ENCODE measurements at regions not wholly inside any gene's neighbourhood (a gene's known extent, or its start where the extent isn't known, plus 50 kb on each side); places are given as distances from the start of the nearest gene placed in this dataset.

DNA sequence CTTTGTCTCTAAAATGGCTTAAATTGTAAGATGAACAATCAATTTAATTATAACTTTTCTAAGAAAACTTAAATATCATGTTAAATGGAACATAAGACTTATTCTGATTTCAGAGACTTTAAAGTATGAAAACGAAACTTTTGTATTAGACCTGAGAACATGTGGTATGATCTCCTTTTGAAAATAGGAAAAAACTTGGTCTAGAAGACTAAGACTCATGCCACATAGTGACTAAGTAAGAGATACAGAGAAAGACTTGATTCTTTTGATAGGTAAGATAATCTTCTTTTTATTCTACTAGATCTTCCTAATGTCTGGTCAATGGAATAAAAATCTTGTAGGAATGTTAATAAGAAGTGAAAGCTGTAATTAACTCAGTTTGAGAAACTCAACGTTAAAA lies 326.3 kb upstream of the GRIA3 start (continued):
- TF ChIP-seq CHD4 (IDR thresholded peaks at IDR 0.05; ENCODE audit: insufficient read depth, insufficient replicate concordance, low read depth, low read length, poor library complexity, severe bottlenecking) (no peak), ARID2 (IDR thresholded peaks at IDR 0.05) (no peak), ZBED1 (IDR thresholded peaks at IDR 0.05) (no peak), ZNF23 (CRISPR knock-in tag; IDR thresholded peaks at IDR 0.05) (no peak), CCNT2 (IDR thresholded peaks at IDR 0.05; ENCODE audit: borderline replicate concordance, extremely low read depth, insufficient read length, low read depth, low read length) (no peak)

DNA sequence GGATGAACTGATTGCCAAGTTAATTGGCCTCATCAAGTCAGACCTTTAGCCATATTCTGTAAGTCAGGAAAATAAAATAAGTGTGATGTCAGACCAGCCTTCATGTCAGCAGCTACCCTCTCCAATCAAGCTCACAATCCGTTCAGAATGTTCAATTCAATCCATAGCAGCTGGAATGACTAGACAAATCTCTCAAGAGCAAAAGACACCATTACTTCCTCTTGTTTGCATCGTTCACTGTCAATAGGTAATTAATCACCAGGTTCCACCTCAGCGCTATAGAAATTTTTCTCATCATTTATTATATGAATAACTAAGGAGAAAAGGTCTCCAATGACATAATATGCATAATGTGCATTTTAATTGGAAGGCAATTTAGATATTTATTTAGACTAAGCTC lies 321.0 kb upstream of the GRIA3 start:
- no peak overlapping the region for H3K4me3 ChIP-seq
- no TSS peak for BruUV-seq (replicated peaks)
- FAIRE-seq (no peak), DNase-seq (ENCODE audit: extremely low read depth in 1 of 4, low spot score in 3 of 4) (no peak), ATAC-seq (no peak)
- CTCF ChIA-PET (ENCODE audit: low intra/inter-chr PET ratio), result no interaction called here
- H3K27me3 ChIP-seq (ENCODE audit: control insufficient read depth in 2 of 2, insufficient read depth in 2 of 2, low read length in 2 of 2), result no peaks in the 10 kb centered on the region
- H4K20me1 ChIP-seq (replicated peaks; ENCODE audit: control insufficient read depth, insufficient read depth, low read length), result no peaks in the 10 kb centered on the region
- no peaks in the 10 kb centered on the region for H3K79me2 ChIP-seq (ENCODE audit: control insufficient read depth, insufficient read depth, low read length)
- no peaks in the 10 kb centered on the region for H3K9me3 ChIP-seq (replicated peaks; ENCODE audit: control insufficient read depth, insufficient read depth, low read depth, low read length)
- no peaks in the 10 kb centered on the region for H3K36me3 ChIP-seq (ENCODE audit: control insufficient read depth, insufficient read depth, low read length)
- no peaks in the 10 kb centered on the region for H3K9me1 ChIP-seq (ENCODE audit: control insufficient read depth, insufficient read depth, low read length)
- H2AFZ ChIP-seq (ENCODE audit: low read depth, low read length), result no peak overlapping the region
- no peak overlapping the region for H3K27ac ChIP-seq (ENCODE audit: extremely low read depth, low read depth, low read length)
- TF ChIP-seq KLF16 (IDR thresholded peaks at IDR 0.05) (no peak), CTBP1 (IDR thresholded peaks at IDR 0.05; ENCODE audit: borderline replicate concordance) (no peak), COPS2 (conservative IDR thresholded peaks at IDR 0.05) (no peak), TEAD4 (IDR thresholded peaks at IDR 0.05; ENCODE audit: low read length) (no peak), TEAD4 (CRISPR knock-in tag; IDR thresholded peaks at IDR 0.05; ENCODE audit: borderline replicate concordance) (no peak), RBM25 (IDR thresholded peaks at IDR 0.05; ENCODE audit: low read depth, low read length, severe bottlenecking) (no peak), ZNF668 (CRISPR knock-in tag; IDR thresholded peaks at IDR 0.05) (no peak), ZFX (CRISPR knock-in tag; IDR thresholded peaks at IDR 0.05) (no peak), PRMT5 (CRISPR knock-in tag; IDR thresholded peaks at IDR 0.05) (no peak)
- in situ Hi-C loops (cut with MboI), result no loop called here
- WGBS (ENCODE audit: insufficient coverage, low coverage, missing lambda C conversion rate), result 0% methylated on average over 2 of the region's 3 CpGs
- no peak overlapping the region for H3K9ac ChIP-seq (ENCODE audit: insufficient read depth in 1 of 2, low read depth in 2 of 2, low read length in 2 of 2)
- H3K4me1 ChIP-seq (replicated peaks in 1 of 2; ENCODE audit: control insufficient read depth in 2 of 2, insufficient read depth in 2 of 2, low read length in 2 of 2), result no peaks in the 10 kb centered on the region
- POLR2A ChIA-PET, result no interaction called here
- intact Hi-C loops (cut with micrococcal nuclease), result no loop called here
- H3K4me2 ChIP-seq (ENCODE audit: insufficient read depth, low read length), result no peak overlapping the region

All from K562 (cell line).